ENCODE measurements at regions not wholly inside any gene's neighbourhood (a gene's known extent, or its start where the extent isn't known, plus 50 kb on each side); places are given as distances from the start of the nearest gene placed in this dataset.
"Not testable (repeated sequence)": the region's sequence is repeated elsewhere in the genome, so short reads cannot be mapped to it uniquely, and the experiment has no call there.

DNA sequence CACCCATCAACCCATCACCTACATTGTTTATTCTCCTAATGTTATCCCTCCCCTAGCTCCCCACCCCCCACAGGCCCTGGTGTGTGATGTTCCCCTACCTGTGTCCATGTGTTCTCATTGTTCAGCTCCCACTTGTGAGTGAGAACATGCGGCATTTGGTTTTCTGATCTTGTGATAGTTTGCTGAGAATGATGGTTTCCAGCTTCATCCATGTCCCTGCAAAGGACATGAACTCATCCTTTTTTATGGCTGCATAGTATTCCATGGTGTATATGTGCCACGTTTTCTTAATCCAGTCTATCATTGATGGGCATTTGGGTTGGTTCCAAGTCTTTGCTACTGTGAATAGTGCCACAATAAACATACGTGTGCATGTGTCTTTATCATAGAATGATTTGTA lies 118.1 kb upstream of the IER5L start:
- not testable (repeated sequence) for DNase-seq

DNA sequence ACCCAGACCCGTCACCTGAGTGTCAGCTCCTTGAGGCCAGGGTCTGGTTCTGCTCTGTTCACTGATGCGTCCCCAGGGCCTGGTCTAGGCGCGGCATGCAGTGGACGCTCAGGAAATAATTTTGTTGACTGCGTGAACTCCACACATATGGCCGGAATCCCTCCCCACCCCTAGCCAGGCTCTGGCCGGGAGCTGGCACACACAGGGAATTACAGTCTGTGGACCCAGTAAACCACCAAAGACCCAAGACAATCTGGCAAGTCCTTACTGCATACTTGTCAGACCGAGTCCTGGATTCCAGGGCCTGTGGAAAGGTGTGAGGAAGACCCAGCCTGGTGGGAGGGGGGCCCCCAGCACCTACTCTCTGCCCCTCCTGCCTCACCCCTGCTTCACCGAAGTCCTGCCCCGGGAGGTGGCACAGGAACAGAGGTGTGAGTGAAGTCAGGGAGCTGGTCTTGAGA lies 113.0 kb upstream of the IER5L start:
- no peak for DNase-seq

DNA sequence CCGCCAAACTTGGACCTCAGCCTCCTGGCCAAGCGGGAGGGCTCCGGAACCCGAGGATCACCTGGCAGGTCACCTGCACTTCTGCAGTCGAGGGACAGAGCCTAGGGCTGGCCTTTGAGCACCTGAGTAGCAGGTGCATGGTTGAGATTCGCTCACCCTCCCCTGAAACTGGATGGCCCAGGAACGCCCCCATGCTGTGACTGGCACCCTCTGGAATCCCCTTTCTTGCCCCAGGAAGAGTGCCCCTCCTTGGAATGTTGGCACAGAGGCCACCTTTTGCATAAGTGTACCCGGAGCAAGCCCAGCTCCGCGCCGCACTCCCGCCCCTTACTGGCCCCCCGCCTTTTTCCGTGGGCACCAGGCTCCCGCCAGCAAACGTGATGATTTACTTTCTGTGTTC lies 112.5 kb upstream of the IER5L start:
- DNase-seq: no peak

DNA sequence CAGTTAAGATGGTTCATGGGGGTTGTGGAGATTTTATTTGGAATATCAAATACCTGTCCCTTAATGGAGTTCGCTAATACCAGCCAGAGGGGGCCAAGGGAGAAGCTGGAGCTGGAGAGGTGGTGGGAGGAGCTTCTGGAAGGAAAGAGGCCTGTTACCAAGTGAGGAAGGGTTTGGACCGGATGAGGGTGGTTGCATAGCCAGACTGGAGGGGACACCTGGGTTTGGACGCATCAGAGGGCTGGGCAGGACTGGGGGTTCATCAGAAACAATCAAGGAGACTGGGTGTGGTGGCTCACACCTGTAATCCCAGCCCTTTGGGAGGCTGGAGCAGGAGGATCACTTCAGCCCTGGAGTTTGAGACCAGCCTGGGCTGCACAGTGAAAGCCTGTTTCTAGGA lies 111.8 kb upstream of the IER5L start:
- DNase-seq: no peak

DNA sequence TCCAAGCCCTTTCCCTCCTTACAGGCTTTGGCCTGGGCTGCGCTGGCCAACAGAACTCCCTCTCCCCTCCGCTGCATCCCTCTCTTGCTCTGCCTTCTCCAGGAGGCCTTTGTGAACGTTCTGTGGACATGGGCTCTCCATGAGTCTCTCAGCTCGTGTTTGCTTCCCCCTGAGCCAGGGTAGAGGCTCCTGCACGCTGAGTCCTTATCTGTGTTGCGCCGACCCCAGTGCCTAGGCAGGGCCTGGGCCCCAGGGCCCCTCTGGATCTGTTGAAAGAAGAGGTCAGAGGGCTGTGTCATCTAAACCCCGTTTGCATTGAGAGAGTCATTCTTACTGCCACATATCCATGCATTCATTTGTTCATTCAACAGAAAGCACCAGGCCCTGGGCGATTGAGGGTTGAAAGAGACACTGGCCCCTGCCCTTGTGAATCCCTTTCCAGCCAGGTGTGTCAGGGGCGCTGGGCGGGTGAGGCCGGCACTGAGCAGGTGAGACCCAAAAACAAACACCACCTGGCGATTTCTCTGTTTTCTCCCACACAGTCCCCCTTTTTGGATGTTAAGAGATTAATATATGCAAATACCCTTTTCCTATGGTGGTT lies 111.2 kb upstream of the IER5L start:
- no peak for DNase-seq

DNA sequence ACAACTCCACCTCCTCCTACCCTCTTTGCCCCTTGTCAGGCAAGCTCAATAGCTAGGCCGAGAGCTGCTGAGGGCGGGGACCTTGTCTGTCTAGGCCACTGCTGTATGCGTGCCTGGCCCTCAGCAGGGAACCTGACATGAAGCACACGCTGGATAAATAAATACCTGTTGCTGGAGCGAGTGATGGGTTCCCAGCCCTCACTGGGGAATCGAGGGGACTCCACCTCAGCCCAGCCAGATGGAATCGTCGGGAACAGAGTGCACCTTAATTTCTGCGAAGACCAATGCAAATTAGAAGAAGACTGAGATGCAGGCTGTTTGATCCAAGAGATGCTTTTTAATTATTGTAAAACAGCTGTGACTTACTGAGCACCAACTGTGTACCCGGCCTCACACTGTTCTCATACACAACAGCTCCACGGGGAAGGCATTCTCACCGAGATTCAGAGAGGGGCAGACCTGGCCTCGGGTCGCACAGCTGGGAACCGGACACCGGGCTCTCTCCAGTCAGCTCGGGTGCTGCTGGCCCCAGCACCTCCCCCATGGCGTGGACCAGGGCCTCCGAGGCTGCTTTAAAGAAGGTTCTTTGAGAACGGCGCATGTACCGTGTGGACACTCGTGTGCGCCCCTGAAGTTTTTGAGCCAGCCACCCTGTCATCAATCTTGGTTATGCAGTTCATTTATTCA lies 109.7 kb upstream of the IER5L start:
- DNase-seq: no peak

DNA sequence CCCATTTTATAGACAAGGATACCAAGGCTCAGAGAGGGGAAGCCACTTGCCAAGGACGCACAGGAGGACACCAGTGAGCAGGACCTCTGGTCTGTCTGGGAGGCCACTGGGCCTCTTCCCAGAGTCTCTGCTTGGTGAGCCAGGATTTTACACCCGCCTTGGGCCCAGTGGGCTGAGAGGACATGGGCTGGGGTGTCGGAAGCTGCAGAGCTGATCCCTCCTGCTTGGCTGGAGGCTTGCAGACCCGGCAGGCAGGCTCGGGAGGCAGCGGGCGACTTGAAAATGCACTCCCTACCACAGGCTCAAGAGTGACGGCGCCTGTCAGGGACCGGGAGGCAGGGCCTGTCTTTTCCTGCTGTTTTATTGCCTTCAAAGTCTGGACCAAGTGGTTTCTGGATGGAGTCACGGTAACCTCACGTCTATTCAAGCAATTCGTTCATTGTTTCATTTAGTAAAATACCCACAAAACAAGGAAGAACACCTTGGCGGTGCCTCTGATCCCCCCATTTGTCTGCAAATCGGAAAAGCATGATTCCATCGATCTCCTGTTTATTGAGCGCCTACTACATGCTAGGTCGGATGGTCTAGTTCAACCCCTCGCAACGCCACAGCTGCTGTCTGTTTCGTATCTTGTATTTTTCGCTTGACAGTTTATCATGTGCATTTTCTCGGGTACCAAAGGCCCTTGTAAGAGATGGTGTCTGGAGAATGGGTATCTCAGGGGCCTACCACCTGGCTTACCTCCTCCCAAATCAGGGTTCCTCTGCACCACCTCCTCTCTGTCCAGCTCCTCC lies 108.1 kb upstream of the IER5L start:
- no peak for DNase-seq

DNA sequence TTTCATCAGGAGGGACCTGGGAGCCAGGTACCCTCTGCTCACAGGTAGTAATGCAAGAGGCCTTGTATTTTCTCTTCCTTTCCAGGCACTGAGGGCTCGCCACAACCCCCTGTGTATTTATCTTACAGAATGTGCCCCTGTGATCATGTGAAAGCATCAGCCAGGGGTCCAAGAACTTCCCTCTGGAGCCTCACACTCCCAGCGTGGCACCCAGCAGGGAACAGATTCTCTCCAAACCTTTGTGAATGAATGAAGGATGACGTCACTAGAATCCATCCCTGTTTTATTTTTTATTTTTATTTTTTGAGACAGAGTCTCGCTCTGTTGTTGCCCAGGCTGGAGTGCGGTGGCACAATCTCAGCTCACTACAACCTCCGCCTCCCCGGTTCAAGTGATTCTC lies 107.3 kb upstream of the IER5L start:
- DNase-seq: no peak

DNA sequence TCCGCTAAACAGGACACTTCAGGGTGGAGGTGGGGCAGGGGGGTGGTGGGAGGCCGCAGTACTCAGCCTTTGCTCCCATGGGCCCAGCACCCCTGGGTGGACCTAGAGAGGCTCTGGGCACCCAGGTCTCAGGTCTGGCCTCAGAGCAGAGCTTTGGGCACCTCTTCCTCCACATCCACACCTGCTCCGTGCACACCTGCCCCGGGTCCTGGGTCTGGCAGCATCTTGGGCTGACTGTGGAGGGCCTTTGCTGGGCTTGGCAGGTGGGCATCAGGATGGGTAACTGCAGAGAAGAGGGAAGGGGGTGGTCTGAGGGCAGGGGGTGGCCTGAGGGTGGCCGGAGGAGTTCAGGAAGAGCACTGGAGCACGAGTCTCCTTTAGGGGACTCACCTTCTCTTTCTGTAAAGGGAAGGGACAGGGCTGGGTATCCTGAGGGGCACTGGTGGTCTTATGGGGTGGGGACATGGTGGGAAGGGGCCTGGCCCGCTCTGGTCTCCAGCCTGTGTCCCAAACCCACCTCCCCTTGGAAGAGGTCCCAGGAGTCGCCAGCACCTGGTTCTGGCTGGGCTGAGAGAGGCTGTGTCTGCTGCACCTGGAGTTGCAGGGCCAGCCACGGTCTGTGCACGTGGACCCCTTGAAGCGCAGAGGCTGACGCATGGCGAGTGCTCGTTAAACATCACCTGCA lies 106.7 kb upstream of the IER5L start:
- DNase-seq: no peak

DNA sequence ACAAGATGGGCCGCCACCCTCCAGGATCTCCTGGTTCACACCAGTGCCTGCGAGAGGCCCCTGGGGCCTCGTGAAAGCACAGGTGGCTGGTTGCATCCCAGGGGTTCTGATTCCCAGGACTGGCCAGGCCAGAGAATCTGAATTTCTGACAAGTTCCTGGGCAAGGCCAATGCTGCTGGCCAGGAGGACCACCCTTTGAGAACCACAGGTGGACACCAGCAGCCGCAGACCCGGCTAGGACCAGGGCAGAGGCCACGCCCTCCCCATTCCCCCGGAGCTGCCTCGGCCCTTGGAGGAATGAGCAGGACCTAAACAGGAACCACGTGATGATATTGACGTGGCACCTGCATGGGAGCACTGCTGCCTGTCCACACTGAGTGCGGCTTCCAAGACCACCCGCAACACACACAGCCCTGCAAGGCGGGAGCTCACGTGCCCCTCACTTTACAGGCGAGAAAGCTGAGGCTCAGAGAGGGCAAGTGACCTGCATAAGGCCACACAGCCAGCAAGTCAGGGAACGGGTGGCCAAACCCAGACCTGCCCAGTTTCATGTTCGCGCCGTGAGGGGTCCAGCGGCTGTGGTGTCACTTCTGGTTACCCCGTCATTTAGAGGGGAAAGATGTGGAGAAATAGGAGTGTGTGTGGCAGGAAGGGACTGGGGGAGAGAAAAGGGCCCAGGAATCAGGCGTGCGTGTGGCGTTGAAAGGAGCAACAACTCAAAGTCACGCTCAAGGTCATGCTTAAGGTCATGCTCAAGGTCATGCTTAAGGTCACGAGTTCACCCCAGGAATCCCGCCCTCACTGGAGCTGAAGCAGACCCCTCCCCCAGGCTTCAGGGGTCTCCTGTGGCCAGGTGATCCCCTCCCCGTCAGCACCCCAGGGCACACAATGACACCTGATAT lies 105.9 kb upstream of the IER5L start:
- DNase-seq: no peak

DNA sequence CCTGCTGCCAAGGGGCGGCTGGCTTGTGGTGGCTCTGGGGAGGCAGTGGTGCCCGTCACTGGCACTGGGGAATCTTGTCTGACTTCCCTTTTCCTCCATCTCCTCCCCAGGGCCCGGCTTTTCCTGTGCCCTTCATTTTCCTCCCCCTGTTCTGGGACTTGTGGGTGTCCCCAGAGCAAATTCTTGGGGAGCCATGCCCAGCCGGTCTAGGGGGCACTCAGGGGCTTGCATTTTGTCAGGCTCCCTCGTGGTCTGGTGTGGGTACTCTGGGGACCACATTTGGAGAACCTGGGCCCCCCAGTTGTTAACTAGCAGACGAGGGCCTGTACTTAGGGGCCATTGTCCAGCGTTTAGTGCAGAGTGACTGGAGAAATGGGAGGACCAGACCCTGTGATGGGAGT lies 105.2 kb upstream of the IER5L start:
- no peak for DNase-seq

DNA sequence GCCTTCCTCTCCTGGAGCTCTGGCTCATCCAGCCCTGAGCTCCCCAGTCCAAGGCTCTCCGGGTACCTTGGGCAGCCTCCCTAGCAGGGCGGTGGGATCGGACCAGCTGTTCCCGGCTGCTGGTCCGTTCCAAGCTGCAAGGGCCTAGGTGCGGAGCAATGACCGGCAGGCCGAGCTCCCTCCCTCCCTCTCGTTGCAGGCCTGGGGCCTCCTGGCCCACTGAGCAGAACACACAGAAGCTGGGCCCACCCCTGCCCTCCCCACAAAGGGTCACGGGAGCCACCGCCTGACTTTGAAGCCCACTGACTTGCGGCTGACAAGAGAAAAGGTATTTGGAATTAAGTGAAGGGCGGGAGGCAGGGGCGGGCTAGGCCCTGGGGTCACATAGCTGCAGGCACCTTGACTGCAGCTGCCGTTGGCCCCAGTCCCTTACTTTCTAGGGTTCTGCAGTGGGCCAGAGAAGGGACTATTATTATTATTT lies 104.7 kb upstream of the IER5L start:
- DNase-seq: no peak

DNA sequence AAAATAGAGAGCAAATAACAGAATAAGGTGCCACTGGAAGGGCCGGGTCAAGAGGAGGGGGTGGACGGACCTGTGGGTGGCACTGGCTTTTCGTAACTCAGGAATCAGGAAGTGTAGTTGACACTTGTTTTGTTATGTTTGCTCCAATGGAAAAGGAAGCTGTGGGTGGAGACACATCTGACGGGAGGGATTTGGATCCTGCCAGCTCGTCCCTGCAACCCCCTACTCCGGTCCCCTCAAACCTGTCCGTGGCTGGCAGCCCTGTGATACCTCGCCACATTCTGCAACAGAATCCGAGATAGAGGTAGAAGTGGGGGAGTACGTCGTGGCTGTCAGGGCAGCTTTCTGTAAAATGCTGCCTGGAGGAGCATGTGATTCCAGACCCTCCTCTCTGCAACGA lies 104.2 kb upstream of the IER5L start:
- no peak for DNase-seq

DNA sequence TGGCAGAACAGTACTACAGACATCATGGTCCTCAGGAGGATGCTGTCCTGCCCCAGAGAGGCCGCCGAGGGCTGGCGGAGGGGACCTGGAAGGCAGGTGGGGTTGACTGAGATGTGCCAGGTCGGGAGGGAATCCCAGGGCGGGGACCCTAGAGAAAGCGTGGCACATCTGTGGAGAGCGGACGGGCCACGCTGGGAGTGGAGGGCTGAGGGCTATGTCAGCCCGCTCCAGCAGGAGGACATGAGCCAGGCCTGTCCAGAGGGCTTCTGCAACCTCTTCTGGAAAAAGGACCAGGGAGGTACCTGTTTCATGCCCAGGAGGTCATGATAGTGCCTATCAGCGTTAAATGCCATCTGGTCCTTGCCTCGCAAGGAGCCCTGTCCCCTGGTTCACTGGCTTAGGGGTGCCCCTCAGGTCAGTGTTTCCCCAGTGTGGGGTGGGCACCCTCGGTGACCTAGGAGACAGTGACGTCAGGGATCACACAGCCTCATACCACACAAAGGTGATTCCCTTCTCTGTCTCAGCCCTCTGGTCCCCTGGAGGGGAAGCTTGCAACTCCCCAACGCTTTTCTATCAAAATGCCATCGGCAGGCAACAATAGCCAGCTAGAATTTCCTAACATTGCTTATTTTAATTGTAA lies 103.6 kb upstream of the IER5L start:
- no peak for DNase-seq

DNA sequence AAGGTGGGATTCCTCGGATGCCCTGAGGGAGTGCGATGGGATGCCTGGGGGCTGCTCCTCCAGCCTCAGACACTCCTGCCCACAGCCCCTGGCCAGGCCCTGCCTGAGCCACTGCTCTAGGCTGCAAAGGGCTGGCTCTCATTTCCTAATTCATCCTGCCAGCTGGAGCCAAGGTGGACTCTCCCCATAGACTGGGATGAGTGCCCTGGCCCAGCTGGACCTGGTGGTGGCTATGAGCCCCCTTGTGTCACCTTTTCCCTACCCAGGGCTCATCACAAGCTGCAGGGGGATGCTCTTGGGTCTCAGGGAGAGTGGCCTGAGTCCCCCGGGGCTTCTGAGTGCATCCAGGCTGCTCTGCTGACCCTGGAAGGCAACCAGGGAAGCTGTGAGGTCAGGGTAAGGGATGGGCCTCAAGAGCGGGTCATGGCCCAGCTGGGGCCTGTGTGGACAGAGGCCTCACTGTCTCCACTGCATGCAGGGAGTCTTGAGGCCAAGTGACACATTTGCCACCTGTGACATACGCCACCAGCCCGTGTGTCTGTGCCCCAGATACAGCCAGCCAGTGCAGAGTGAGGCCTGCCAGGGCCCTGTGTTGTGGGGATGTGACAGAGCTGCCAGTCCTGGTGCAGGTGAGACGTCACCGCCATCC lies 102.7 kb upstream of the IER5L start:
- no peak for DNase-seq

DNA sequence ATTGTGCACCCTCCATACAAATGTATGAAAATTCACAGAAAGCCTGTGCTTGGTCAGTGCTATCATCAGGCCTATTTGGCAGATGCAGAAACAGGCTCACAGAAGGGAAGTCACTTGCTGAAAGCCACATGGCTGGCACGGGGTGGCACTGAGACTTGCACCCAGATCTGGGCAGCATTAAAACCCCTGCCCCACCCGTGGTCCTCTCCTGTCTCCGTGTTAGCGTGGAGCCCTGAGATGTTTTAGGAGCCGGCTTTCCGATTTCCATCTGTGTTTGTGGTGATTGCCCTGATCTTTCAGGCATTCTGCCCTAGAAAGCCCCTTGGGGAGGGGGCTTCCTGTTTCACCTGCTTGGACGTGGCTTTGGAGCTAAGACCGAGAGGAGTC lies 102.2 kb upstream of the IER5L start:
- DNase-seq: no peak

DNA sequence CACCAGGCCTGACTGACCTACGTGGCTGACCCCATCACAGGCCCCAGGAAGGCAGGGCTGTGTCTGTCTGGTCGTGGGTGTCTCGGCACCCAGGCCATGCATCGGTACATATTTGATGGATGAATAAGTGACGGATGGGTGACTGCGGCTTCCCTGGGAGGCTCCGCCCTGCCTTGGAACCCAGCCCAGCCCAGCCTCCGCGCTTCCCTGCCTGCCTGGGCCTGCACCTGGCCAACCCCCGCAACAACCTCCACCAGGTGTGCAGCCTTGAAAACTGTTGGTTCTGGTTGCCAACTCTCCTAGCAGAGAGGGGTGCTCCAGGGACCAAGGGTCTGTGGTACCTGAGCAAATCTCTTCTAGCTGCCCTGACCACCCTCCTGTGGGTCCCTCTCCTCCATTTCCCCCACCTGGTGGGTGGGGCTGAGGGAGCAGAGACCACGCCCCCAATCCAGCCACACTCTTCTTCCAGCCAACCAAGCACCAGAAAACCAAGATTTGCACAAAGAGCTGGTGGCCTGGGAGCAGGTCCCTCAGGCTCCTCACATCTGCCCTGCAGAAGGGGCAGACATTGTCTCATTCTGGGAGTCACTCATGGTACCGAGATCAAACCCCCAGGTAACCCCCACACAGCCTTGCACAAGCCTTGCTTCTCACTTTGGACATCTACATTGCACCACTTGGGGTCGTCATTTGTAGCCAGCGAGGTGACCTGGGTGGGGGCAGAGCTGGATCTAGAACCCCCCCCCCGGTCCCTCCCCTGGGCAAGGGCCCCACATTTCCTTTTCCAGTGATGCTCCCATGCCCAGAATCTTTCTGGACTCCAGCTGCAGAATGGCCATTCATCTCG lies 100.6 kb upstream of the IER5L start:
- DNase-seq: no peak

DNA sequence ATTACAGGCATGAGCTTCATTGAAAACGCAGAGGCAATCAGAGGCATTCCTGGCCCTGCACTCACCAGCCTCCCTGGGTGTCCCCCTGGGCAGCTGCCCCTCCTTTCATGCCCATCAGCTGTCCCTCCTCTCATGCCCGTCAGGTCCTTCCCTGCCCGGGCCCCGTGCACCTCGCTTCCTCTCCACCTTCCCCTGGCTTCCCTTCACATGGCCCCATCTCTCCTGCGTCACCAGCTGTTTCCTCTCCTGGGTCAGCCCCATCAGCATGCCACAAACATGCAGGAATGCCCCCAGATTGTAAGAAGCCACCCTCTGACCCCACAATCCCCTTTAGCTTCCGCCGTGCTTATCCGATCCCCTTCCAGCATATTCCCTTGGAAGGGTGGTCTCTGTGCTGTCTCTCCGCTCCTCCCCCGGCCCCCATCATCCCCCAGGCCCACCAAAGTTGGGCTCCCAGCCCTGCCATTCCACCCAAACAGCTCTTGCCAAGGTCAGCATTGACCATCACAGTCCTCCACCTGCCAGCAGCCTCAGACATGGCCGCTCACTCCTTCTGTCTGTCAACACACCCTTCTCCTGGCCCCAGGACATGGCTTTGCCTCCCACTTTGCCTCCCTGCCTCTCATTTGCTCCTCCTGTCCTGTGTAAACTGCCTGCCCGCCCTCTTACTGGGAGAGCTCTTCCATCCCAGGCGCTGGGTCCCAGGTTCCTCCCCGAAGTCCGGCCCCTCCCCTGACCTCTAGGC lies 98.6 kb upstream of the IER5L start:
- DNase-seq: no peak

DNA sequence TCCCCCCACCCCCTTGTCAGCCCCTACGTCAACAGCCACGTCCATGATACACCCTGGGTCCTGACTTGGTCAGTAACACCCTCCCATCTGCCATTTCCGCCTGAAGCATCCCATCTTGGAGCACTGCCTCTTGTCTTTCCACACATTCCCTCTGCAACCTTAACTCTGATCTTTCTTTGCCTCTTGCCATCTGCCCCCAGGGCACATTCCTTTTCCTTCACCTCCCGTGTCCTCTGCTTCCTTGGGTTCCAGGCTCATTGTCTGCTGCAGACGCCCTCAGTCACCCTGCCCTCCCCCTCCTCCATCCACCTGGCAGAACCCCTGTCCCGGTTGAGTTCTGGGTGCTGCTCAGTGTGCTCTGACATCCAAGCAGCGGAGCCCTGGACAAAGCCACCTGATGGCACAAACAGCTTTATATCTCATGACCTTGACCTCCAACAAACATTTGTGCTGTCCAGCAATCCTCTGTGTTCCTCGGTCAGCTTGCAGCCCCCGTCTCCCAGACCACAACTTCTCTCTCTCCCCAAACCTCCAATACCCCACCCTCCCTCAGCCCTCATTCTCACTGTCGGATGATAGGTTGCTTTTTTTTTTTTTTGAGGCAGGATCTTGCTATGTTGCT lies 97.7 kb upstream of the IER5L start:
- no peak for DNase-seq

Data from CD4-positive, alpha-beta T cell treated with Interleukin-15 for 1 hour (primary cell).